ENCODE measurements at regions not wholly inside any gene's neighbourhood (a gene's known extent, or its start where the extent isn't known, plus 50 kb on each side); places are given as distances from the start of the nearest gene placed in this dataset.
"Not testable (repeated sequence)": the region's sequence is repeated elsewhere in the genome, so short reads cannot be mapped to it uniquely, and the experiment has no call there.

- intact Hi-C loops (cut with DNase I); DNase-seq (ENCODE audit: low spot score): not testable (repeated sequence)
Observed at GRCh38 chr7:128561116-128561722, 84.7 kb downstream of the METTL2B start.

DNA sequence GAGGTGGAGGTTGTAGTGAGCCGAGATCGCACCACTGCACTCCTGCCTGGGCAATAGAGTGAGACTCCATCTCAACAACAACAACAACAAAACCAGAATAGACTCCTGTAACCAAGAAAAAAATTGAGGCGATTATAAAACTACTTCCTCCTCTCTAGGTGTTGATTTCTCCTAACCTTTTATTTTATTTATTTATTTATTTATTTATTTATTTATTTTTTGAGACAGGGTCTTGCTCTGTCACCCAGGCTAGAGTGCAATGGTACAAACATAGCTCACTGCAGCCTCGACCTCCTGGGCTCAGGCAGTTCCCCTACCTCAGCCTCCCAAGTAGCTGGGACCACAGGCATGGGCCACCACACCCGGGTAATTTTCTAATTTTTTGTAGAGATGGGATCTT lies 86.2 kb downstream of the METTL2B start:
- intact Hi-C loops (cut with DNase I); DNase-seq (ENCODE audit: low spot score): not testable (repeated sequence)

GRCh38 chr7:128564123-128564700 lies 87.7 kb downstream of the METTL2B start:
- DNase-seq (ENCODE audit: low spot score): not testable (repeated sequence)

DNA sequence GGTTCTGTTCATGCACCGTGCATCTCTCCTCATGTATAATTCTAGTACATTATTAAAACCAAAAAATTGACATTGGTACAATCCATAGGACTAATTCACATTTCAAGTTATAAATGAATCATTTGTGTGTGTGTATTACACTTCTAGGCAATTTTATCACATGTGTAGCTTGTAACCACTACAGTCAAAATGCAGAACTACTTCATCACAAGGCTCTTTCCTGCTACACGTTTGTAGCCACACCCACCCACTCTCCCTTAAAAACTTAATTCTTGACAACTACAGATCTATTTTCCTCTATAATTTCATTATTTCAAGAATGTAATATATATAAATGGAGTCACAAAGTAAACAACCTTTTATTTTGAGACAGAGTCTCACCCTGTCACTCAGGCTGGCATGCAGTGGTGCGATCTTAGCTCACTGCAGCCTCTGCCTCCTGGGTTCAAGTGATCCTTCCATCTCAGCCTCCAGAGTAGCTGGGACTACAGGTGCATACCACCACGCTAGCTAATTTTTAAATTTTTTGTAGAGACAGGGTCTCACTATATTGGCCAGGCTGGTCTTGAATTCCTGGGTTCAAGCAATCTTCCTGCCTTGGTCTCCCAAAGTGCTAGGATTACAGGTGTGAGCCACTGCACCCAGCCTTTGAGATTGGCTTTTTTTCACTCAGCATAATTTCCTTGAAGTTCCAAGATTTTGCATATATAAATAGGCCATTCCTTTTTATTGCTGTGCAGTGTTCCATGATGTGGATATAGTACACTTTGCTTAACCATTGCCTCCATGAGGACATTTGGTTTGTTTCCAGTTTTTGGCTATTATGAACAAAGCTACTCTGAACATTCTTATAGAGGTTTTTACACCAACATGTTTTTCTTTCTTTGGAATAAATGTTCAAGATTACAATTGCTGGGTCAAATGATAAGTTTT lies 88.7 kb downstream of the METTL2B start:
- DNase-seq (ENCODE audit: low spot score); intact Hi-C loops (cut with DNase I): not testable (repeated sequence)

More at GRCh38 chr7:128564123-128564700, 87.7 kb downstream of the METTL2B start:
- intact Hi-C loops (cut with DNase I): not testable (repeated sequence)

DNA sequence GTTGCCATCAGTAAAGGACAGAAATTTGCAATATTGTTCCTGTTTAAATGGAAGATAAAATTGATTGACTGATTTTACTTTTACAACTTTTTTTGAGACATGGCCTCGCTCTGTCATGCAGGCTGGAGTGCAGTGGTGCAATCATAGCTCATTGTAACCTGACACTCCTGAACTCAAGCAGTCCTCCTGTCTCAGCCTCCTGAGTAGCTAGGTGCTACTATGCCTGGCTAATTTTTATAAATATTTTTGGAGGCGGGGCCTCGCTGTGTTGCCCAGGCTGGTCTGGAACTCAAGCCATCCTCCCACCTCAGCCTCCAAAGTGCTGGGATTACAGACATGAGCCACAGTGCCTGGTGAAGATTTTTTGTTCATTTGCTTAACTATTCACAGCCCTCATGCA lies 96.8 kb upstream of the GARIN1A start:
- DNase-seq (ENCODE audit: low spot score); intact Hi-C loops (cut with DNase I): not testable (repeated sequence)

- DNase-seq (ENCODE audit: low spot score); intact Hi-C loops (cut with DNase I): not testable (repeated sequence)
Observed at GRCh38 chr7:128576953-128577352, 95.1 kb upstream of the GARIN1A start.

GRCh38 chr7:128579843-128580242 lies 92.2 kb upstream of the GARIN1A start:
- intact Hi-C loops (cut with DNase I); DNase-seq (ENCODE audit: low spot score): not testable (repeated sequence)

- DNase-seq (ENCODE audit: low spot score); intact Hi-C loops (cut with DNase I): not testable (repeated sequence)
Observed at GRCh38 chr7:128581100-128581499, 91.0 kb upstream of the GARIN1A start.

DNA sequence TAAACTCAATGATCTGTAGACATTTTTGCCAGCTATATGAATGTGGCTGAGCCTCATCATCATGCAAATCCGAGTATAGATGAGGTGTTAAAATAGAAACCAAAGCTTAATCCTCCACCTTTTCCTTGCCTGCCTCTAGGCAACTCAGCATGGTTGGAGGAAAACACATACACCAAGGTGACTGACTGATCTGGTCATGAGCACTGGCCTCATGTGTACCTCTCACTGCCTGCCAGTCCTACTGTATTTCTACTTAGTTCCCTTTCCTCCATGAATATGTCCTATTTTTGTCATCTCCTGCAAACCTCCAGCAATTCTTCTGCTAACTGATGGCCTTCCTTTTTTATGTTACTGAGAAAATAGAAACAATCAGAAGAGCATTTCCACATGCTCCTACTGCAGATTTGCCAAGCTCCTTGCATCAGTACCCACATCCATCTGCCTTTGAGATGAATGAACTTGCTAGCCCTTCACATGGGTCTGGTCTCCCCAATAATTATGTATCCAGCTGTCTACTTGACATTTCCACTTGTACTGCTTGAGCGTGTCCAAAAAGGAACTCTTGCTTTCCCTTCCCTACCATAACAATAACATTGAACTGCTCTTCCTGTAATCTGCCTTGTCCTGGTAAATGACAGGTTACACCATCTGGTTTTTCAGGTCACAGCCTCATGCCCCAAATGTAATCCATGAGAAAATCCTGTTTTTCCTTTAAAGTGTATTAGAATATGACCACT lies 90.1 kb upstream of the GARIN1A start:
- DNase-seq (ENCODE audit: low spot score); intact Hi-C loops (cut with DNase I): not testable (repeated sequence)

DNA sequence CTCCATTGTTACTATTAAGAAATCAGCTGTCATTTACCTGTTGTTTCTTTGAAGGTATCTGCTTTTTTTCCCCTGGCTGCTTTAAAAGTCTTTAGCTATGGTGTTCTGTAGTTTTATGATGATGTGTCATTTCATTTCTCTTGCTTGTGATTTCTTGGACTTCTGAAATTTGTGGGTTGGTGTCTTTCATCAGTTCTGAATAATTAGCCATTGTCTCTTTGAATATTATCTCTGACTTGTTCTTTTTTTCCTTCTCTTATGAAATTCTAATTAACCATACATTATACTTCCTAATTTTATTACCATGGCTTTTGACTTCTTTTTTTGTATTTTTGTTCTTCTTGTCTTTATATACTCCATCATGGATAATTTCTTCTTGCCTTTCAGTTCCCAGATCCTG lies 85.4 kb upstream of the GARIN1A start:
- DNase-seq (ENCODE audit: low spot score); intact Hi-C loops (cut with DNase I): not testable (repeated sequence)

- intact Hi-C loops (cut with DNase I): no loop called here
- no peak for DNase-seq (ENCODE audit: low spot score)
Observed at GRCh38 chr7:128591705-128592104, 80.4 kb upstream of the GARIN1A start.

- intact Hi-C loops (cut with DNase I); DNase-seq (ENCODE audit: low spot score): not testable (repeated sequence)
Observed at GRCh38 chr7:128592209-128592608, 79.9 kb upstream of the GARIN1A start.

GRCh38 chr7:128594061-128594460 lies 78.0 kb upstream of the GARIN1A start:
- DNase-seq (ENCODE audit: low spot score); intact Hi-C loops (cut with DNase I): not testable (repeated sequence)

DNA sequence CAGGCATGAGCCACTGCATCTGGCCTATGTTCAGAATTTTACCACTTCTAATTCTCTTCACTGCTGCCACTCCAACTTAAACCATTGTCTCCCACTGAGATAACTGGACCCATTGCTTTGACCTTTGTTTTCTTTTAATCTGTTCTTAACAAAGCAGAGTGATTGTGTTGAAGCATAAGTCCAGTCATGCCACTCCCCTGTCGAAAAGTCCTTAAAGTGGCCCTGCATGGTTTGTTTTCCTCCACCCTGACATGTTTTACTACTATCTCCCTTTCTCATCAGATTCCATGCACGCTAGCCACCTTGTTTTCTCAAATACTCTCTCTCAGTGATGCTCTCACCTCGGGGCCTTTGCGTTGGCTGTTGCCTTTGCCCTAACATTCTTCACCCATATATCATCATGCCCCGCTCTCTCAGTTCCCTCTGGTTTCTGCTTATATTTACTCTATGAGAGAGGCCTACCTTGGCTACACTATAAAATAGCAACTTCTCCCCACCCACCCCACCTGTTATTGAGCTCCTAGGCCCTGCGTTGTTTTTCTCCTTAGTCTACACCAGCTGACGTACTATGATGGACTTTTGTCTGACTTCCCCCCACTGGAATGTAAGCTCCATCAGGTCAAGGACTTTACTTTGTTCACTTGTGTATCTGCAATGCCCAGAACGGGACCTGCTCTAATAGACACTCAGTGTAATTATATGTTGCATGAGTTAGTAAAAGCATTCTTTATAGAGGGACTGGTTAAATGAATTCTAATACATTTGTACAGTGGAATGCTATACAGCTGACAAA lies 75.6 kb upstream of the GARIN1A start:
- intact Hi-C loops (cut with DNase I): not testable (repeated sequence)

DNA sequence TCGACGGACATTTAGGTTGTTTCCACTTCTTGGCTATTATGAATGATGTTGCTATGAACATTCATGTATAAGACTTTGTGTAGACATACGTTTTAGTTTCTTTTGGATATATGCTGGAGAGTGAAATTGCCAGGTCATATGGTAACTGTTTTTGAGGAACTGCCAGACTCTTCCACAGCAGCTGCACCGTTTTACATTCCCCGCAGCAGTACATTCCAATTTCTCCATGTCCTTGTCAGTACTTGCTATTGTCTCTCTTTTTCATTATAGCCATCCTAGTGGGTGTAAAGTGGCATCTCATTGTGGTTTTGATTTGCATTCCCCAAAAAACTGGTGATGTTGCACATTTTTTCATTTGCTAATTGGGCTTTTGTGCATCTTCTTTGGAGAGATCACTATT lies 73.1 kb upstream of the GARIN1A start:
- intact Hi-C loops (cut with DNase I); DNase-seq (ENCODE audit: low spot score): not testable (repeated sequence)

More for the DNA sequence above, 75.6 kb upstream of the GARIN1A start:
- DNase-seq (ENCODE audit: low spot score): not testable (repeated sequence)

- DNase-seq (ENCODE audit: low spot score): not testable (repeated sequence)
- intact Hi-C loops (cut with DNase I): loop anchor here (2.0 kb wide), 1 partner anchor 268 kb away; no protein-coding TSS in a partner anchor
Observed at GRCh38 chr7:128608678-128609421, 63.2 kb upstream of the GARIN1A start.

- intact Hi-C loops (cut with DNase I); DNase-seq (ENCODE audit: low spot score): not testable (repeated sequence)
Observed at GRCh38 chr7:128613366-128613765, 58.7 kb upstream of the GARIN1A start.

- intact Hi-C loops (cut with DNase I); DNase-seq (ENCODE audit: low spot score): not testable (repeated sequence)
Observed at GRCh38 chr7:128614812-128615211, 57.3 kb upstream of the GARIN1A start.
